Tibial nerve (tissue), 4 donors: ENCODE measurements at regions not wholly inside any gene's neighbourhood (a gene's known extent, or its start where the extent isn't known, plus 50 kb on each side); places are given as distances from the start of the nearest gene placed in this dataset.

Source experiments
- DNase-seq, 2 donors: peaks; one replicate each; pipeline ENCODE4 v3.0.0-alpha.2; 2019; ENCODE audit warnings: low spot score in 2 of 2
- H3K27ac ChIP-seq, 4 donors: fragments of 200-600 bp; sonication (generic) in 3 of 4; one replicate each; pipeline ENCODE4 v1.5.1; 2017 to 2019; ENCODE audit warnings: mild to moderate bottlenecking in 1 of 4
- H3K27me3 ChIP-seq, 2 donors: fragments of 200-600 bp; sonication (generic) in 1 of 2; one replicate each; pipeline versions ENCODE4 v1.5.1 to v1.6.0; 2017 to 2019
- H3K36me3 ChIP-seq, 3 donors: fragments of 200-600 bp; sonication (generic); one replicate each; pipeline ENCODE4 v1.5.1; 2018 to 2019
- H3K4me1 ChIP-seq, 4 donors: fragments of 200-600 bp; sonication (generic) in 3 of 4; one replicate each; pipeline ENCODE4 v1.5.1; 2017 to 2019
- H3K4me3 ChIP-seq, 4 donors: fragments of 200-600 bp; sonication (generic) in 3 of 4; one replicate each; pipeline ENCODE4 v1.5.1; 2017 to 2019; ENCODE audit warnings: mild to moderate bottlenecking in 1 of 4, moderate library complexity in 1 of 4
- H3K9me3 ChIP-seq, 4 donors: fragments of 200-600 bp; sonication (generic) in 3 of 4; one replicate each; pipeline ENCODE4 v1.5.1; 2017 to 2019
- EP300 ChIP-seq, 2 donors: sonication (generic); formaldehyde crosslinking; IDR thresholded peaks; one replicate each; pipeline ENCODE4 v1.6.1; 2017; ENCODE audit warnings: antibody characterized with exemption in 2 of 2, mild to moderate bottlenecking in 1 of 2
- POLR2A ChIP-seq, 2 donors: fragments of 450-650 bp; IDR thresholded peaks; one replicate each; pipeline ENCODE4 v1.6.1; 2017; ENCODE audit warnings: antibody characterized with exemption in 2 of 2, mild to moderate bottlenecking in 2 of 2, moderate library complexity in 2 of 2
- WGBS, 2 donors: methylation state at CpG; one replicate each; pipeline ENCODE4 v1.1.5; 2018; 5-methylcytosine and 5-hydroxymethylcytosine counted together
- TF ChIP-seq, protein P1 (sequence below), 5 experiments: fragments of 200-600 bp in 3 of 5; fragments of 450-650 bp in 2 of 5; sonication (generic) in 3 of 5; IDR thresholded peaks; one replicate each; pipeline ENCODE4 v1.5.1; 2016 to 2019; ENCODE audit warnings: antibody characterized with exemption in 5 of 5, mild to moderate bottlenecking in 3 of 5, moderate library complexity in 2 of 5

DNA sequence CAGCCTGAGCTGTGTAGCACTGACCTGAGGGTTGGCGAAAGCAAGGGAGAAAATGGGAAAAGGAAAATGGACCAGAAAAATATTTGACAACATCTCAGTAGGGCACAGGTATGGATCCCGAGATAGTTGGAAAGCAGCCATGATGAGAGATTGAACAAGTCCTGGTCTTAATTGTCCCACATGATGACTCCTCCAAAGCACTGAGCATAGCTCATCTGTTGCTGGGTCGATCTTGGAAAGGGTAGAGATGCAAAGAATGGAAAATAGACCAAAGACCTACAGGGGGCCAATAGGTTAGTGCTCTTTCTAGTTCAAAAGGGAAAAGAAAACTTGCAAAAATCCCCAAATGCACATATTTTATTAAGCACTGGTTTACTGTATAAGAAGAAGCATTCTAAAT lies 251.9 kb downstream of the SEC23A start:
- Histone ChIP-seq H3K9me3 (no peaks in the 10 kb centered on the region), H3K27ac (no peak overlapping the region), H3K27me3 (no peaks in the 10 kb centered on the region), H3K4me3 (no peak overlapping the region), H3K36me3 (no peaks in the 10 kb centered on the region), H3K4me1 (no peaks in the 10 kb centered on the region)
- 87 to 89% methylated on average over 3 of the region's 3 CpGs for WGBS, 2 donors
- TF ChIP-seq POLR2A (IDR thresholded peaks at IDR 0.05): no peak
- no peak for TF ChIP-seq EP300 (IDR thresholded peaks at IDR 0.05)
- TF ChIP-seq, protein P1, sequence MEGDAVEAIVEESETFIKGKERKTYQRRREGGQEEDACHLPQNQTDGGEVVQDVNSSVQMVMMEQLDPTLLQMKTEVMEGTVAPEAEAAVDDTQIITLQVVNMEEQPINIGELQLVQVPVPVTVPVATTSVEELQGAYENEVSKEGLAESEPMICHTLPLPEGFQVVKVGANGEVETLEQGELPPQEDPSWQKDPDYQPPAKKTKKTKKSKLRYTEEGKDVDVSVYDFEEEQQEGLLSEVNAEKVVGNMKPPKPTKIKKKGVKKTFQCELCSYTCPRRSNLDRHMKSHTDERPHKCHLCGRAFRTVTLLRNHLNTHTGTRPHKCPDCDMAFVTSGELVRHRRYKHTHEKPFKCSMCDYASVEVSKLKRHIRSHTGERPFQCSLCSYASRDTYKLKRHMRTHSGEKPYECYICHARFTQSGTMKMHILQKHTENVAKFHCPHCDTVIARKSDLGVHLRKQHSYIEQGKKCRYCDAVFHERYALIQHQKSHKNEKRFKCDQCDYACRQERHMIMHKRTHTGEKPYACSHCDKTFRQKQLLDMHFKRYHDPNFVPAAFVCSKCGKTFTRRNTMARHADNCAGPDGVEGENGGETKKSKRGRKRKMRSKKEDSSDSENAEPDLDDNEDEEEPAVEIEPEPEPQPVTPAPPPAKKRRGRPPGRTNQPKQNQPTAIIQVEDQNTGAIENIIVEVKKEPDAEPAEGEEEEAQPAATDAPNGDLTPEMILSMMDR (IDR thresholded peaks at IDR 0.05): no peak
- DNase-seq: no peak

GRCh38 chr14:38850664-38851063 lies 252.4 kb downstream of the SEC23A start:
- no peak for DNase-seq
- TF ChIP-seq POLR2A (IDR thresholded peaks at IDR 0.05): no peak
- no peak for TF ChIP-seq EP300 (IDR thresholded peaks at IDR 0.05)
- TF ChIP-seq, protein P1 (IDR thresholded peaks at IDR 0.05): no peak
- no peaks in the 10 kb centered on the region for H3K36me3 ChIP-seq
- no peaks in the 10 kb centered on the region for H3K27me3 ChIP-seq
- no peak overlapping the region for H3K4me3 ChIP-seq
- H3K4me1 ChIP-seq: no peaks in the 10 kb centered on the region
- H3K9me3 ChIP-seq: peaks cover 0 to 2% (median 0%) of the 10 kb centered on the region in 4 donors
- no peak overlapping the region for H3K27ac ChIP-seq
- WGBS, 2 donors: 85 to 100% methylated on average over 1 of the region's 1 CpG

DNA sequence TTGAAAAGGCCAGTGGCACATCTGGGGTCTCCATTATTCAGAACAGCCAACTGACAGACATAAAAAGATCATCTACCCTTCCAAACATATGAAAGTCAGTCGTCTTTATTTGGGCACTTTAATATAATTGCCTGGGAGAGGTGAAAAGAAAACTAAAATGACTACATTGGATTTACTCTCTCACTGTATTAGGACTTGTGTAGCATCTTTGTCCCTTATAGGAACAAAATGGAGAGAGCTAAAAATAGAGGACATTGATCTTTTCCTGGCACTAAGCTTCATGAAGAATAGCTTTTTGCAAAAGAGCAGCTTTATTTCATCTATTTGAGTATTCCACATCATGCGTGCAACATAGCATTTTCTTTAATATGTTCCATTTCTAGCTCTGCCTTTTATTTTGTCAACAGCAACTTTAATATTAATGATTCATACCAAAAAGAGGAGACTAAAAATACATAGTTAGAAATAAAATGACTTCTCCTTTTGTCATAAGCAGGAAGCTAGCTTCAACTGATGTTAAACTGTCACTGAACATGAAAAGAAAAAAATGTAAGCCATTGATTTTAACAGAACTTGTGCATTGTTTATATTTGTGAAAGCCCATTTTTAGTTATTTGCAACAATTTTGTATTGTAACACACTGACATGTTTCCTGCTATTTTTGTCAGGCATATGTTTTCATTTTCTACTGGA lies 254.6 kb downstream of the SEC23A start:
- H3K9me3 ChIP-seq: peaks cover 0 to 3% (median 0%) of the 10 kb centered on the region in 4 donors
- no peaks in the 10 kb centered on the region for H3K4me1 ChIP-seq
- 33 to 37% methylated on average over 2 of the region's 2 CpGs for WGBS, 2 donors
- TF ChIP-seq, protein P1 (IDR thresholded peaks at IDR 0.05): no peak
- TF ChIP-seq POLR2A (IDR thresholded peaks at IDR 0.05) (no peak), EP300 (IDR thresholded peaks at IDR 0.05) (no peak)
- no peak overlapping the region for H3K4me3 ChIP-seq
- H3K27ac ChIP-seq: peak overlapping the region in 1 of 4 donors; percentile 28
- DNase-seq: no peak
- H3K36me3 ChIP-seq: no peaks in the 10 kb centered on the region
- H3K27me3 ChIP-seq: no peaks in the 10 kb centered on the region

- no peak overlapping the region for H3K27ac ChIP-seq
- no peak overlapping the region for H3K4me3 ChIP-seq
- DNase-seq: no peak
- no peaks in the 10 kb centered on the region for H3K27me3 ChIP-seq
- H3K4me1 ChIP-seq: no peaks in the 10 kb centered on the region
- peaks cover 0 to 3% (median 0%) of the 10 kb centered on the region in 4 donors for H3K9me3 ChIP-seq
- 51 to 56% methylated on average over 3 of the region's 3 CpGs for WGBS, 2 donors
- H3K36me3 ChIP-seq: no peaks in the 10 kb centered on the region
- TF ChIP-seq POLR2A (IDR thresholded peaks at IDR 0.05): no peak
- TF ChIP-seq, protein P1 (IDR thresholded peaks at IDR 0.05): no peak
- TF ChIP-seq EP300 (IDR thresholded peaks at IDR 0.05): no peak
Measured at GRCh38 chr14:38847161-38847560, 255.9 kb downstream of the SEC23A start.

DNA sequence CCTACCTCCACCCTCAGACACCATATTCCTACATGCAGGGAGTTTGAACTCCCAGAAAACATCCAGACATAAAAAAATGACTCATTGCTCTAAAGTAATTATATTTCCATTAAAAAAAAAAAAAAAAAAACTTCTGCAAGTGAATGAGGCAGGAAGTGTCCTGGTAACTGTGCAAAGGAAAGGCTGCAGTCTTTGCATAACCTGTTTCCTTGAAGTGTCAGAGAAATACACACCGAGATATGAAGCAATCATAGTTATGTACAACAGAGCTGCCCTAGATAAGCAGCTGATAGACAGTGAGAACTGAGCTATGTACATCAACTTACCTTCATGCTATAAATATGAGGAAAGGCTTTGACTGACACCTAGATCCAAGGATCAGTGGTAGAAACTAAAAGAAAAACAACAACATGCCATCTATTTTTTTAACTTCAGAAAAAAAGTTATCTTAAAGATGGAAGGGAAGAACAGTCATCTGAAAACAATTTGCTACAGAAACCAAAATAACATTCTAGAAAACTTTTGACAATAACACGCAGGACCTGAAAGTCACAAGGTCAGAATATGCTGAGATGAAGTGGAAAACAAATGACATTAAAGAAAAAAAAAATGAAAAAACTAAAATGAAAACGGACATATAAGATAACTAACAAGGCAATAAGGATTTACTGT lies 263.2 kb downstream of the SEC23A start:
- Histone ChIP-seq H3K27ac (no peak overlapping the region), H3K4me3 (no peak overlapping the region), H3K27me3 (no peaks in the 10 kb centered on the region), H3K36me3 (peaks cover 0 to 22% (median 0%) of the 10 kb centered on the region in 3 donors), H3K9me3 (no peaks in the 10 kb centered on the region), H3K4me1 (peaks cover 0 to 10% (median 2%) of the 10 kb centered on the region in 4 donors)
- no peak for DNase-seq
- TF ChIP-seq EP300 (IDR thresholded peaks at IDR 0.05) (no peak), POLR2A (IDR thresholded peaks at IDR 0.05) (no peak)
- TF ChIP-seq, protein P1 (IDR thresholded peaks at IDR 0.05): no peak
- WGBS, 2 donors: 30 to 42% methylated on average over 3 of the region's 3 CpGs
